Tibial nerve (tissue), 4 donors: ENCODE measurements at regions not wholly inside any gene's neighbourhood (a gene's known extent, or its start where the extent isn't known, plus 50 kb on each side); places are given as distances from the start of the nearest gene placed in this dataset.

Source experiments
- DNase-seq, 2 donors: peaks; one replicate each; pipeline ENCODE4 v3.0.0-alpha.2; 2019; ENCODE audit warnings: low spot score in 2 of 2
- H3K27ac ChIP-seq, 4 donors: fragments of 200-600 bp; sonication (generic) in 3 of 4; one replicate each; pipeline ENCODE4 v1.5.1; 2017 to 2019; ENCODE audit warnings: mild to moderate bottlenecking in 1 of 4
- H3K27me3 ChIP-seq, 2 donors: fragments of 200-600 bp; sonication (generic) in 1 of 2; one replicate each; pipeline versions ENCODE4 v1.5.1 to v1.6.0; 2017 to 2019
- H3K36me3 ChIP-seq, 3 donors: fragments of 200-600 bp; sonication (generic); one replicate each; pipeline ENCODE4 v1.5.1; 2018 to 2019
- H3K4me1 ChIP-seq, 4 donors: fragments of 200-600 bp; sonication (generic) in 3 of 4; one replicate each; pipeline ENCODE4 v1.5.1; 2017 to 2019
- H3K4me3 ChIP-seq, 4 donors: fragments of 200-600 bp; sonication (generic) in 3 of 4; one replicate each; pipeline ENCODE4 v1.5.1; 2017 to 2019; ENCODE audit warnings: mild to moderate bottlenecking in 1 of 4, moderate library complexity in 1 of 4
- H3K9me3 ChIP-seq, 4 donors: fragments of 200-600 bp; sonication (generic) in 3 of 4; one replicate each; pipeline ENCODE4 v1.5.1; 2017 to 2019
- EP300 ChIP-seq, 2 donors: sonication (generic); formaldehyde crosslinking; IDR thresholded peaks; one replicate each; pipeline ENCODE4 v1.6.1; 2017; ENCODE audit warnings: antibody characterized with exemption in 2 of 2, mild to moderate bottlenecking in 1 of 2
- POLR2A ChIP-seq, 2 donors: fragments of 450-650 bp; IDR thresholded peaks; one replicate each; pipeline ENCODE4 v1.6.1; 2017; ENCODE audit warnings: antibody characterized with exemption in 2 of 2, mild to moderate bottlenecking in 2 of 2, moderate library complexity in 2 of 2
- WGBS, 2 donors: methylation state at CpG; one replicate each; pipeline ENCODE4 v1.1.5; 2018; 5-methylcytosine and 5-hydroxymethylcytosine counted together
- TF ChIP-seq, protein P1 (sequence below), 5 experiments: fragments of 200-600 bp in 3 of 5; fragments of 450-650 bp in 2 of 5; sonication (generic) in 3 of 5; IDR thresholded peaks; one replicate each; pipeline ENCODE4 v1.5.1; 2016 to 2019; ENCODE audit warnings: antibody characterized with exemption in 5 of 5, mild to moderate bottlenecking in 3 of 5, moderate library complexity in 2 of 5

GRCh38 chr3:135382621-135383020 lies 582.9 kb upstream of the PPP2R3A start:
- Histone ChIP-seq H3K4me3 (no peak overlapping the region), H3K27me3 (no peaks in the 10 kb centered on the region), H3K36me3 (no peaks in the 10 kb centered on the region), H3K4me1 (no peaks in the 10 kb centered on the region), H3K9me3 (peaks cover 0 to 7% (median 0%) of the 10 kb centered on the region in 4 donors), H3K27ac (no peak overlapping the region)
- TF ChIP-seq EP300 (IDR thresholded peaks at IDR 0.05) (no peak), POLR2A (IDR thresholded peaks at IDR 0.05) (no peak)
- TF ChIP-seq, protein P1, sequence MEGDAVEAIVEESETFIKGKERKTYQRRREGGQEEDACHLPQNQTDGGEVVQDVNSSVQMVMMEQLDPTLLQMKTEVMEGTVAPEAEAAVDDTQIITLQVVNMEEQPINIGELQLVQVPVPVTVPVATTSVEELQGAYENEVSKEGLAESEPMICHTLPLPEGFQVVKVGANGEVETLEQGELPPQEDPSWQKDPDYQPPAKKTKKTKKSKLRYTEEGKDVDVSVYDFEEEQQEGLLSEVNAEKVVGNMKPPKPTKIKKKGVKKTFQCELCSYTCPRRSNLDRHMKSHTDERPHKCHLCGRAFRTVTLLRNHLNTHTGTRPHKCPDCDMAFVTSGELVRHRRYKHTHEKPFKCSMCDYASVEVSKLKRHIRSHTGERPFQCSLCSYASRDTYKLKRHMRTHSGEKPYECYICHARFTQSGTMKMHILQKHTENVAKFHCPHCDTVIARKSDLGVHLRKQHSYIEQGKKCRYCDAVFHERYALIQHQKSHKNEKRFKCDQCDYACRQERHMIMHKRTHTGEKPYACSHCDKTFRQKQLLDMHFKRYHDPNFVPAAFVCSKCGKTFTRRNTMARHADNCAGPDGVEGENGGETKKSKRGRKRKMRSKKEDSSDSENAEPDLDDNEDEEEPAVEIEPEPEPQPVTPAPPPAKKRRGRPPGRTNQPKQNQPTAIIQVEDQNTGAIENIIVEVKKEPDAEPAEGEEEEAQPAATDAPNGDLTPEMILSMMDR (IDR thresholded peaks at IDR 0.05) = no peak
- 23 to 36% methylated on average over 3 of the region's 3 CpGs for WGBS, 2 donors
- no peak for DNase-seq

DNA sequence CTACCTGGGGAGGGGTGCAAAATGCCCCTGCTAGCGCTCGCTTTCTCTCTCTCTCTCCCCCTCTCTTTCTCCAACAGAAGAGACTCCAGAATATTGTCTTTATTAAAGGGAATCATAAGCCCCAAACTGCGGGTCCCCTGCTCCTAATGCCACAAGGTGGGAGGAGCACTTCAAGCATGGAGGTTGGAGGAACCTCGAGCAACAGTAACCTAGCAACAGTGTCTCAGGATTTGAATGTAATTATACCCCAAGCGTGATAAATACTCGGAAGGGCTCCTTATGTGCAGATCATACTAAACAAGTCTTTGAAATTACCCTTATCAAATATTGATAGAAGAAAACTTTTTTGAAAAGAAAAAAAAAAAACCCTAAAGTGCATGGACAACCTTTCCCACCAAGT lies 582.2 kb upstream of the PPP2R3A start:
- 77 to 87% methylated on average over 6 of the region's 6 CpGs for WGBS, 2 donors
- no peak overlapping the region for H3K4me3 ChIP-seq
- TF ChIP-seq POLR2A (IDR thresholded peaks at IDR 0.05) (no peak), EP300 (IDR thresholded peaks at IDR 0.05) (no peak)
- TF ChIP-seq, protein P1 (IDR thresholded peaks at IDR 0.05) = no peak

DNA sequence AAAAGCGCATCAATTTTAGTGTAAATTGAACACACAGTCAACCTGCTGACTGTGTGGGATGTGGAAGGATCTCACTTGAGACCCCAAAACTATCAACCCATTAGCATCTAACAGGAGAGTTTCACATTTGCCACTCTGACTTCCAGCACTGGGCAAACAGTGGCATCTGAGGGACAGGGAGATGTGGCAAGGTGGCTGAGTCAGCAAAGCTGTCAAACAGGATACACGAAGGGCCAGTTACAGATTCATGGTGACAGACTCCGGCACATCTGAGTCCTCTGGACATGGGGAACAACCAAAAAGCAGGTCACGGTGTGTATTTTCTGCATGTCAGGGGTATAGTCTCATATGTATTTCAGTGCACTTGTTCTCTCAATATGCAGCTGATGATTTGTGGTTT lies 573.4 kb upstream of the PPP2R3A start:
- TF ChIP-seq, protein P1 (IDR thresholded peaks at IDR 0.05) = no peak
- TF ChIP-seq POLR2A (IDR thresholded peaks at IDR 0.05) (no peak), EP300 (IDR thresholded peaks at IDR 0.05) (no peak)
- no peaks in the 10 kb centered on the region for H3K27me3 ChIP-seq
- peaks cover 0 to 48% (median 4%) of the 10 kb centered on the region in 4 donors for H3K9me3 ChIP-seq
- DNase-seq = no peak
- no peaks in the 10 kb centered on the region for H3K36me3 ChIP-seq
- WGBS, 2 donors = 90 to 98% methylated on average over 4 of the region's 4 CpGs
- H3K4me1 ChIP-seq = no peaks in the 10 kb centered on the region
- no peak overlapping the region for H3K4me3 ChIP-seq
- no peak overlapping the region for H3K27ac ChIP-seq

More for the DNA sequence above, 582.2 kb upstream of the PPP2R3A start:
- Histone ChIP-seq H3K4me1 (no peaks in the 10 kb centered on the region), H3K36me3 (no peaks in the 10 kb centered on the region), H3K9me3 (peaks cover 0 to 7% (median 0%) of the 10 kb centered on the region in 4 donors), H3K27ac (no peak overlapping the region), H3K27me3 (no peaks in the 10 kb centered on the region)
- no peak for DNase-seq

DNA sequence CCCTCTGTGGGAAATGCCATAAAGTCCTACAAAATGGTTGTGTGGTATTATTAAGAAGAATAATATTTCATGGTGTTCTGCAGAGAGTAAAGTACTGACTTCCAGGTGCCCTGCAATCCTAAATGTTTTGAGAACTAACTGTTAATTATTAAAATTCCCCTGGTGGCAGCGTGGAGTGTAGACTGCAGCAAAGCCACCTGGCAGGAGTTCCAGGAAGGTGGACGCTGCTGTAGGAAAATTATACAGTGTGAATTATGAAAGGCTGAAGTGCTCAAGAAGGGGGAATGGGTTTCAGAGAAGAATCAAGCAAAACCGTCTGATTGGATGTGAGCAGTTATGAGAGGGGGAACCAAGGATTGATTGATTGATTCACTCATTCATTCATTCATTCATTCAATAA lies 572.4 kb upstream of the PPP2R3A start:
- no peak overlapping the region for H3K27ac ChIP-seq
- H3K4me3 ChIP-seq = no peak overlapping the region
- no peak for DNase-seq
- no peaks in the 10 kb centered on the region for H3K4me1 ChIP-seq
- H3K9me3 ChIP-seq = peaks cover 0 to 57% (median 4%) of the 10 kb centered on the region in 4 donors
- TF ChIP-seq POLR2A (IDR thresholded peaks at IDR 0.05) = no peak
- H3K36me3 ChIP-seq = no peaks in the 10 kb centered on the region
- no peaks in the 10 kb centered on the region for H3K27me3 ChIP-seq
- WGBS, 2 donors = 86 to 88% methylated on average over 3 of the region's 3 CpGs

- Histone ChIP-seq H3K36me3 (no peaks in the 10 kb centered on the region), H3K27me3 (no peaks in the 10 kb centered on the region), H3K27ac (no peak overlapping the region), H3K9me3 (peaks cover 0 to 54% (median 4%) of the 10 kb centered on the region in 4 donors), H3K4me3 (no peak overlapping the region), H3K4me1 (no peaks in the 10 kb centered on the region)
- TF ChIP-seq POLR2A (IDR thresholded peaks at IDR 0.05) = no peak
- no peak for TF ChIP-seq EP300 (IDR thresholded peaks at IDR 0.05)
- TF ChIP-seq, protein P1 (IDR thresholded peaks at IDR 0.05) = no peak
- WGBS, 2 donors = 32 to 42% methylated on average over 4 of the region's 4 CpGs
- DNase-seq = no peak
Observed at GRCh38 chr3:135393898-135394525, 571.5 kb upstream of the PPP2R3A start.
